Hypothalamus (tissue), 51 donors: ENCODE measurements at regions not wholly inside any gene's neighbourhood (a gene's known extent, or its start where the extent isn't known, plus 50 kb on each side); places are given as distances from the start of the nearest gene placed in this dataset.
"Not testable (repeated sequence)": the region's sequence is repeated elsewhere in the genome, so short reads cannot be mapped to it uniquely, and the experiment has no call there.

Source experiments
- DNase-seq, 51 donors: peaks; one replicate each; lab custom pipeline; 2025; lab: John Stamatoyannopoulos, UW

DNA sequence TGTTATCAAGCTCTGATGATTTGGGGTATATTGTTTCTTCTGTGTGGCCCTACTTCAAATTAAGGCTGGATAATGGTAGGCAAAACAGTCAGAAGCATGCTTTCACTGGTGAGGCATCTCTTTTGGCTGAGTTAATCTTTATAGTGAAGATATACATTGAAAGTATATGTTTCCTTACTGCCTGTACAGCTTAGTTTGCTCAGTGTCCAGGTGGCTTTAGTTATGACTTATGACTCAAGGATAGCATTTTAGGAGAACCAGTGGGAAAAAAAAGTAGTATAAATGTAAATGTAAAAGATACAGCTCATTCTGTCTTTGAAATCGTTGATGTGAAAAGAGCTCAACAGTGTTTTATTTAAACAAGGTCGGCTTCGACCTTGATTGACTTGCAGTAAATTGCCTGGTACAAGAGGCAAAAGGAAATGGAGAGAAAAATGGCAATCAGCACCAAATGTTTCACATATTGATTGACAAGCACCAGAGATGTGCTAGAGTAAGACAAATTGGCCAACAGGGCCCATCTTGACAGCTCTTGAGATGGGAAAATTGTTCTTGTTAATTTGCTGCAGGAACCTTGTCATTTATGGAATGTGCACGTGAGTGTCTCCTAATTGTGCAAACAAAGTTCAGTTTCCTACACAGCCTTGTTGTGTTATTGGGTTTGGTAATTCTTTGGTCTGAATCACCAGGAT lies 447.4 kb upstream of the WWC1 start:
- DNase-seq: no peak

DNA sequence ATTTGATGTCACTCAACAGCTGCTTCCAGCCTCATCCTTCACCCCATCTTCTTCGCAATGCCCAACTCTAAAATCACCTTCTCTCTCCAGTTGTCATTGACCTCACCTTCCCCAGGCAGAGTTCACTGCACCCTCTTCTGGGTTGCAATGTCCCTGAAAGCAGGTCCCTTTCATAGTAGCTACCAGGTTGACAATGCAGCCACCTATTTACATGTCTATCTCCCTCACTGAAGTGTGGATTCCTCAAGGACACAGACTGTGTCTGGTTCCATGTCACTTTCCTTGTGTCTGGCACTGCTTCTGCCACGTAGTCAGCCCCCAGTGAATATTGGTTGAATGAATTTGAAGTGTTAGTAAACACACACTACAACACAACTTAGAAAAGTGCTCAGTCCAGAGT lies 445.5 kb upstream of the WWC1 start:
- no peak for DNase-seq

DNA sequence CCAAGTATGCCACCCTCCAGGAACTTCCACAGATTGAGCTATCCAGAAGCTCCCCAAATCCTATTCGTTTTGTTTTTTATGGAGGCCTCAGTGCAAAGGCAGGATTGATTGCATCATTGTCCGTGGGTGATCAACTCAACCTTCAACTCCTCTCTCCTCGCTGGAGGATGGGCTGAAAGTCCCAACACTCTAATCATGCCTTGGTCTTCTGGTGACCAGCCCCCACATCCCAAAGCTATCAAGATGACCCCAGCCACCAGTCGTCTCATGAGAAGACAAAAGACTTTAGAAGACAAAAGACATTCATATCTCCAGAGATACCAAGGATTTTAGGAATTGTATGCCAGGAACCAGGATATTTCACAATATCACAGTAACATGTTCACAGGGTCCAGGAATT lies 441.6 kb upstream of the WWC1 start:
- no peak for DNase-seq

DNA sequence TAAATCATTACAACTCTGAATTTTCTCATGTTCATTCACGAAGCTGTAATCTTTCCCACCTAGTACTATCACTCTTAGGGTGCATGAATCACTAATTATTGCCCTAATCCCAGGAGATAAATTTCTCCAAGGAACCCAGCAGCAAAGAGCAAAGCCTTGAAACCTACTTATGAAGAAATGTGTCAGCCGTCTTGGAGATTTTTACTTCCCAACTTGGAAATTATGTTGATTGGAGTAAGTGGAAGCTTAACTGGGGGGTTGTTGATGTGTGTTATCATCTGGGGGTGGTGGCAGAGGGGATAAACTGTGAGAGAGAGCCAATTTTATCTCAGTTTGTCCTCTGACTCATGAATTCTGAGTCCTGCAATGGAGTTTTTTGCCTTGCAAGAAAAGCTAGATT lies 440.5 kb upstream of the WWC1 start:
- no peak for DNase-seq

DNA sequence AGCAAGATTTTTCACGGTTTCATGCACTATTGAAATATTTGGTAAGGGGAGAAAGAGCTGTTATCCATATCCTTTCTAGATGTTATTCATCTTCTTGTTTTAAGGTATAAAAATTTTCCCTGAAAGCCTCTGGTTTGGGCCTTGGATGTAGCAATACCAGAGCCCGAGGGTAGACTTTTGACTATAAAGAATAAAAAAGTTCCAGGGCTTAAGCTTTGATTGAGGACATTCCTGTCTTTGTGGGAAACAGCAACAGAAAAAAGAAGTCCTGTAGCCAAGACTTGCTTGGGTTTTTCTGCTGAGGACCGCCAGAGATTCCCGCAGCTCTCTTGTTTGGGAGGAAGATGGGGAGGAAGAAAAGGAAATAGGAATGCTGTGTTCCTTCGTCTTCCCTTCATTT lies 440.0 kb upstream of the WWC1 start:
- no peak for DNase-seq

- DNase-seq: no peak
Observed at GRCh38 chr5:167852515-167852914, 438.9 kb upstream of the WWC1 start.

DNA sequence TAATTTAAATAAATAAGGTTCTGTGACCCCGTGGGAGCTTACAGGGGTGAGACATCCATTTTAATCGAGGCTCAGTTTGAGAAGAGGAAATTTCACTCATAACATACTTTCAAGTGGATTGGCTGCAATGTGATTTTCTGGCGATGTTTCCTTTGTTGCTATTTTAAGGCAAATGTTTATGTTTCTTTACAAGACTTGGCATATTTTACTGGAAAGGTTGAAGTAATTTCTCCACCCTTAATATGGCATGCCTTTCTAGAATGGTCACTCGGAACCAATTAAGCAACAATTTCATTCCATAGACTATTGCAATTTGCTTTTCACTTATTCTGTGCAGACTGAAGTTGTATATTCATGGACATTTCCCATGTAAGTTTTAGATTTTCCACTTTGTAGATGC lies 438.0 kb upstream of the WWC1 start:
- DNase-seq: no peak

GRCh38 chr5:167855818-167856217 lies 435.6 kb upstream of the WWC1 start:
- no peak for DNase-seq

DNA sequence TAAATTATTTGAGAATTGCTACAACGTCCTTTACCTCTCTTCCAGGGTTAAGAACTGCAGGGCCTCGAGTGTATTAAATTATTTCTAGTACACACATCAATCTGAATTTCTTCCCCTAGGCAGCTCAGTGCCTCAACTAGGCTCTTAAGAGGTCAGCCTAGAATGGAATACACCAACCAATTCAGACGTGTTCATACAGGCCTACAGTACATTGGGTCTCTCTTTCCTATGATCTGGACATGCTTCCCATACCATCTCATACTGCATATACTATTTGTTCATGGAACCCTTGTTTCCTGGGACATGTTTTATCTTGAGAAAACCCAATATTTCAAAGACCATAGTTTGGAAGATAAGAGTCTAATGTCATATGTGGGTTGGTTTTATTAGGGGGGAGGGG lies 434.1 kb upstream of the WWC1 start:
- no peak for DNase-seq

- not testable (repeated sequence) for DNase-seq
Observed at GRCh38 chr5:167858186-167858855, 433.1 kb upstream of the WWC1 start.

GRCh38 chr5:167861129-167861927 lies 430.1 kb upstream of the WWC1 start:
- peak in 1 of 51 donors; percentile 1 for DNase-seq

GRCh38 chr5:167861928-167862426 lies 429.5 kb upstream of the WWC1 start:
- no peak for DNase-seq

DNA sequence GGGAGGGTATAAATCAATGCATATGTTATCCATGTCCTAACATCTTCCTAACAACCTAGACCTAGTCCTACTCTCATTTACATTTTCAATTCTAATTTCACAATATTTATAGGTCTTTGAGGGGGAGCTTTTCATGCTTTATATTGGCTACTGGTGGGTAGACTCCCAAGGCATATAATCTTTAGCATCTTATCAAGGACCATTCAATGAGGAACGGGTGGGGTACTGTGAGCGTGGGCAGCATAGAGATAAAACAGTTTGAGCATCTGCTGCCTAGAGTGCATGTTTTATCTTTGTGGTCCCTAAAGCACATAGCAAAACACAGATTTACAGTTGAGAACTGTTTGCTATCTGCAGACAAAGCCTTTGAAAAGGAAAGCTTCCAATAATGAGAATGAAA lies 427.6 kb upstream of the WWC1 start:
- no peak for DNase-seq

- DNase-seq: no peak
Observed at GRCh38 chr5:167864801-167865200, 426.6 kb upstream of the WWC1 start.

DNA sequence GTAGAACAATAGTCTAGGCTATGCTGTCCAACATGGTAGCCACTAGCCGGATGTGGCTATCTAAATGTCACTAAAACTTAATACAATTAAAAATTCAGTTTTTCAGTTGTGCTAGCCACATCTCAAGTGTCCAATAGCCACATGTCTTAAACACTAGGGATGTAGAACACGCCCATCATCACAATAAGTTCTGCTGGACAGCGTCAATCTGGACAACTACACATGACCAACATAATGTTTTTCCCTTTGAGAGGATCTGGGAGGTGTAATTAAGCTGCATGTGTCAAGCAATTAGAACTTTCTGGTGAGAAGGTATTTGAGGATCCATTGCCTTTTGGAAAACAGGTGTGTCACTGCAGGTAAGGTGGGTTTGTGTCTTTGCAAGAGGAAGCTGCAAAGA lies 424.6 kb upstream of the WWC1 start:
- DNase-seq: no peak

DNA sequence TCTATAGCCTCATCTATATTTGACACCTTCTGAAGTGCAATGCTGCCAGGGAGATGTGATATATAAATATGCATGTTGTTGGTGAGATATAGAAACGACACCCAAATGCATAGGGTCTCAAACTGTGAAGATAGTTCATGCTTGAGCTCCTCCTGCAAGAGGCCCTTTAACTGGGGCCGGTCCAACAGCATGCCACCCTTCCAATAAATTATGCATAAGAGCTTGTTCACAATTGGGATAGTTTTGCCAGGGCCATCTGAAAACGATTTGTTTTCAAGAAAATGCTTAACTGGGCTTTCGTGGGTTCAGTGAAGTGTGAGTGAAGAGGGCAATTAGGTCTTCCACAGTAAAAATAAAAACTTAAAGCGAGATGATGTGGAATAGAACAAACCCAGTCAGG lies 424.2 kb upstream of the WWC1 start:
- DNase-seq: no peak

DNA sequence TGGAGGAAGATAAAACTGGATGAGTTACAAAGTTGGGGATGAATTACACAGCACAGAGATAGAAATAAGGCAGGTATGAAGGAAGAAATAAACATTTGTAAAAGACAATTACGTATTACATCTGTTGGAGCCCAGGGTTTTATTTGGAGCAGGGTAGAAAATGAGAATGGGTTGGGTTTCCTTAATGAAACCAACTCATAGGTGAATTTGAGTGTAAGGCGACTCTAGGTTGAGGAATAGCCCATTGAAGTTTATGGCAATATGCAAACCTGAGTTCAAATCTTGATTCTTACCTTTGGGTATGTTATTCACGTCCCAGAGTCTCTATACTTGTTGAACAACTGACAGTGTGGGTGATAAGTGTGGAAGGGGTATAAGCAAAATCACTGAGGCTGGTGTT lies 422.3 kb upstream of the WWC1 start:
- DNase-seq: no peak

DNA sequence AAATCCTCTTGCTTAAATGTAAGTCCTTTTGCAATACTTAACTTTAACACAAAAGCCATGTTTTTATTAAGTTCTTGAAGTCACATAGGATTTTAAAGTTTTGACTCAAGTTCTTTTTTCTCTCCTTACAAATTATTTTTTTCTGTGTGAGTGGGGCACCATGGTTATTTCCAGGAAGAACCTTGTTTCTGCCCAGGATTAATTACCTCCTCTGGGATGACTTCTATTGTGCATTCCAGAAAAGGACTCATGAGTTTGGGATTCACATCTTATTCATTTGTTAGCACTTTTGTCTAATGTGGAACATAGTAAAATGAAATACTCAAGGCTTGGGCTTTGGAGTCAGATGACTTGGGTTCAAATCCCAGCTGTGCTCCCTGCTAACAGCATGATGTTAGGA lies 421.4 kb upstream of the WWC1 start:
- DNase-seq: no peak

GRCh38 chr5:167871091-167871490 lies 420.4 kb upstream of the WWC1 start:
- DNase-seq: no peak

GRCh38 chr5:167872791-167873190 lies 418.7 kb upstream of the WWC1 start:
- DNase-seq: no peak

DNA sequence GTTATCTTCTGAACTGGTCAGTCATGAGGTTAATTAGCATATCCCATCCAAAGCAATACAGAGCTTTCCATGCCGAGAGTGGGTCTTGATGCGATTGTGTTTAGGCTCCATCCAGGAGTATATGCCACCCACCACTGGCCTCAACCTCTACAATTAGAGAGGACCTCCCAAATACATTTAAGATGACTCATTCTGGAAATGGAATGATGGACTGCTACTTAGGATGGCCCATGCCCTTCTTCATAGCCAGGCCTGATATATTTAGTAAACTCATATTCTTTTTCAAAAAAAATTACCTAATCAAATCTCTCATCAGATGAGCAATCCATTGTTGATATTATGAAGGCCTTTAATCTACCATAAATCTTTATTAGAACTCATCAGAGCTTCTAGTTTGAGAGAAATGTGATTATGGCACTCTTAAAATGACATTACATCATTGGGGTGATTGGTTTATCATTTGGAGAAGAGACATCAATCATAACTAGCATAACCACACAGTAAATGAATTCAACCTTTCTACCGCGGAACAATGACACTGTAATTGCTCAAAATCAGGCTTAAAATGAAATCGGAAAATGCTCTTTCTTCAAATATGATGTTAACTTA lies 414.2 kb upstream of the WWC1 start:
- DNase-seq: no peak
